DMS153 treated with DMSO at 0.1 percent for 48 hours (cell line): ENCODE measurements at regions not wholly inside any gene's neighbourhood (a gene's known extent, or its start where the extent isn't known, plus 50 kb on each side); places are given as distances from the start of the nearest gene placed in this dataset.
"Not testable (repeated sequence)": the region's sequence is repeated elsewhere in the genome, so short reads cannot be mapped to it uniquely, and the experiment has no call there.

ENCODE experiments used
- DNase-seq: peaks from one replicate; lab custom pipeline; 2025; ENCODE audit not compliant: unreplicated experiment; lab: John Stamatoyannopoulos, UW

- DNase-seq: no peak
Observed at GRCh38 chr18:46179306-46179705, 75.1 kb downstream of the HAUS1 start.

- no peak for DNase-seq
Observed at GRCh38 chr18:46182633-46183358, 78.6 kb downstream of the HAUS1 start.

GRCh38 chr18:46184296-46184695 is 80.1 kb downstream of the HAUS1 start:
- DNase-seq: not testable (repeated sequence)

- no peak for DNase-seq
Observed at GRCh38 chr18:46184727-46185126, 80.5 kb downstream of the HAUS1 start.

GRCh38 chr18:46190667-46191066 is 86.5 kb downstream of the HAUS1 start:
- DNase-seq: no peak

- no peak for DNase-seq
Observed at GRCh38 chr18:46196627-46197243, 92.5 kb downstream of the HAUS1 start.

- DNase-seq: no peak
Observed at GRCh38 chr18:46199515-46200147, 95.4 kb downstream of the HAUS1 start.

GRCh38 chr18:46200178-46201055 is 96.2 kb downstream of the HAUS1 start:
- not testable (repeated sequence) for DNase-seq

GRCh38 chr18:46204143-46204542 is 100.0 kb downstream of the HAUS1 start:
- DNase-seq: no peak

GRCh38 chr18:46207985-46208384 is 103.8 kb downstream of the HAUS1 start:
- no peak for DNase-seq

GRCh38 chr18:46209161-46209560 is 105.0 kb downstream of the HAUS1 start:
- no peak for DNase-seq

- no peak for DNase-seq
Observed at GRCh38 chr18:46211816-46212215, 107.6 kb downstream of the HAUS1 start.

- no peak for DNase-seq
Observed at GRCh38 chr18:46212398-46212797, 108.2 kb downstream of the HAUS1 start.

GRCh38 chr18:46213295-46213694 is 109.1 kb downstream of the HAUS1 start:
- no peak for DNase-seq

GRCh38 chr18:46214435-46214834 is 110.2 kb downstream of the HAUS1 start:
- DNase-seq: no peak

- DNase-seq: no peak
Observed at GRCh38 chr18:46215902-46216723, 111.9 kb downstream of the HAUS1 start.

- no peak for DNase-seq
Observed at GRCh38 chr18:46220116-46220515, 115.9 kb downstream of the HAUS1 start.

- DNase-seq: no peak
Observed at GRCh38 chr18:46222093-46222492, 117.9 kb downstream of the HAUS1 start.

- DNase-seq: no peak
Observed at GRCh38 chr18:46222710-46223360, 118.7 kb downstream of the HAUS1 start.

GRCh38 chr18:46224181-46224775 is 120.1 kb downstream of the HAUS1 start:
- DNase-seq: no peak
